Lower leg skin (tissue), 3 donors: ENCODE measurements at regions not wholly inside any gene's neighbourhood (a gene's known extent, or its start where the extent isn't known, plus 50 kb on each side); places are given as distances from the start of the nearest gene placed in this dataset.

Experiments
- CTCF ChIP-seq, 3 donors: fragments of 450-650 bp; IDR thresholded peaks; one replicate each; pipeline ENCODE4 v1.5.1; 2016; ENCODE audit warnings: antibody characterized with exemption in 3 of 3, mild to moderate bottlenecking in 3 of 3, moderate library complexity in 2 of 3
- POLR2A ChIP-seq, 2 donors: fragments of 450-650 bp; IDR thresholded peaks; one replicate each; pipeline ENCODE4 v1.6.1; 2016 to 2017; ENCODE audit warnings: antibody characterized with exemption in 2 of 2, mild to moderate bottlenecking in 1 of 2, moderate library complexity in 1 of 2

DNA sequence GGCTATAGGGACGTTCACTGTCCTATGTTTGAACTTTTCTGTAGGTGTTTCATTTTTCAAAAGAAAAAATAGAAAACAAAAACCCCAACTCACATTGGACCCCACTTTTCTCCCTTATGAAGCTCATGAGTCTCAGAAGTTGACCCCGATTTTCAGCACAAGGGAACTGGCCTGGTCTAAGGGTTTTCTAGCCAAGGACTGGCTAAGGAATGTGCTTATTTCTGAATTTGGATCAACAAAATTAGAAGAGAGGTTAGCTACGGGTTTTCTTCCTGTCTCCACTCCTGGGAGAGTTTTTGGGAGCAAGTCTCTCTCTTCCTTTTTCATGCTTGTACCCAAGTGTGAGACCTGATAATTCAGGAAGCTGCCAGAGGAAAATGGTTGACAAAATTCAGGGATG lies 453.2 kb downstream of the KLF12 start:
- no peak for TF ChIP-seq POLR2A (IDR thresholded peaks at IDR 0.05)
- TF ChIP-seq CTCF (IDR thresholded peaks at IDR 0.05): no peak
